ENCODE measurements at regions not wholly inside any gene's neighbourhood (a gene's known extent, or its start where the extent isn't known, plus 50 kb on each side); places are given as distances from the start of the nearest gene placed in this dataset.

DNA sequence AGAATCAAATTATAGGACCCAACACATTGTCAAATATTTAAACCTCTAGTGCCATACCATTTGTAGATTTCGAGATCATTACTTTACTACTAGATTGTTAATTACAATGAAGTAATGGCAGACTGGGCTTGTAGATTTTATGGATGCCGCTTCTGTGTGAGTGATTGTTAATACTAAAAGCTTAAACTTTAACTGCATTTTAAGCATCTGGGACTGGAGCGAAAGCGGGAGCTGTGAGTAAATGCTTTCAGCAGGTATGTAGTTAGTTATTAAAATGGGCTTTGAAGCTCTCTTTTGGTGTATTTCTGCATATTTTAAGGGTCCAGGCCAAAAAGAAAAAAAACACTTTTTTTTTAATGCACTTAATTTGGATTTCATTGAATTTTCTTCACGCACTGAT, 519.3 kb downstream of the MED13L start:
- no peak for DNase-seq

DNA sequence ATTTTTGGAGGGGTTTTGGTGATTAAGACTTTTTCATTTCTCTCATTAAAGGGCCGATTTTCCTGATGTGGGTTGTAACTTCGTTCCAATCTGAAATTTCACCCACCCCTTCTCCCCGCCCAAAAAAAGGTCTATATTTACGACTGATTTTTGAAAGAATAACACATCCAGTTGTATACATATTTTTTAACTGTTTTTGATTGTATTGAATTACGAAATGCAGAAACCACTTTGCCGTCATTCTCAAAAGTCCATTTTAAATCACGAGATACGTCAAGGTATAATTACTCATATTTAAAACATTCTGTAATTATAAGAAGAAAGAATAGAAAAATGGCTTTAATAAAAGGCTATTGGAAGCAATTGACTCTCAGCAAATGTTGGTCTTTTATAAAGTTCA, 520.7 kb downstream of the MED13L start:
- DNase-seq: no peak

- DNase-seq: no peak
Measured at GRCh38 chr12:115756271-115756670, 521.2 kb downstream of the MED13L start.

- DNase-seq: no peak
Measured at GRCh38 chr12:115755725-115756085, 521.8 kb downstream of the MED13L start.

GRCh38 chr12:115755061-115755724, 522.3 kb downstream of the MED13L start:
- DNase-seq: no peak

- DNase-seq: peak; percentile 22
Measured at GRCh38 chr12:115752913-115753726, 524.4 kb downstream of the MED13L start.

DNA sequence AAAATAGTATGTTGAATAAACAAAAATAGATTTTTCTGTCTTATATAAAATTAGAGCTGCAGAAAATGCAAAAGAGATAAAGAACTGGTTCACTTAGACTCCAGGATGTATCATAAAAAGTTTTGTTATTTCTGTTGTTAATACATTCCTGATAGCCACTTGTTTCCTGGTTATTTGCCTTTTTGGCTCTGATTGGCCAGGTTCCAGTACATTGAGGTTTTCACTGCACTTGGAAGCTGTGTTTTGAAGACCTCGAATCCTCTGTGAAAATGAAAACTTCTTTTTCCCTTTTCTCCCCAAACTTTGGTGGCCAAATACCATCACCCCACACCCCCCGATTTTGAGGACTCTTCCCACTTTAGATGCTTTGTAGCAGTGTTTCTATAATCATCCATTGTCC, 525.3 kb downstream of the MED13L start:
- no peak for DNase-seq

- no peak for DNase-seq
Measured at GRCh38 chr12:115750340-115750739, 527.2 kb downstream of the MED13L start.

DNA sequence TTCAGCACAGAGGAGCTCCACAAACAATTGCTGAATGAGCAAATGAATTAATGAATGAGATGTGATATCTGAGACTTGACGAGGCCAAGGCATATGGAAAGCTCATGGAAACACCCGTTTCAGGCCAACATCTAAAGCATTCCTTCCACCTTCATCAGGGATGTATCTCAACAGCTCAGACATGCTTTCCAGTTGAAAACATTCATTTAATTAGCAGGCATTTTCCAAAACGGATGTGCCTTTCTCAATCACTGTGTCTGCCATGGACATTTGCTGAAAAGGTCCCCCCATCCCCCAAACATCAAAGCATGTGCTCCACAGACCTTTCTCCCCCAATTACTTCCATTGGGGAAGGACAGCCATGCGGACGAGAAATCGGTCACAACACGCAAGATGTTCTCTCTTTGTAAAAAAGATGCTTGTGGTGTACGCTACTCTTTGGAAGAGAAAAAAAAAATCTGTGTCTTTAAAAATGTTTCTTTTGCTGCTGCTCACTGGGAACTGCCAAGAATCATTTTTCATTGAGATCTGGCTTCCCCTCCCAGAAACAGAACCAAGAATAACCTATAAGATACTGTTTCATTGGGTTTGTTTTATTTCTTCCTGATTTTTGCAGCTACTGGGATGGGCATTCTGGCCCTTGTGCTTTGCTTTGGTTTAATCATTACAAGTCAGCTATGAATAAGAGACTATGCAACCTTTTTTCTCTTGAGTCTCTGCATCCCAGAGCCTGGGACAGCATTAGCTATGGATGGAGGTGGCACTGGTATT, 528.2 kb downstream of the MED13L start:
- no peak for DNase-seq

DNA sequence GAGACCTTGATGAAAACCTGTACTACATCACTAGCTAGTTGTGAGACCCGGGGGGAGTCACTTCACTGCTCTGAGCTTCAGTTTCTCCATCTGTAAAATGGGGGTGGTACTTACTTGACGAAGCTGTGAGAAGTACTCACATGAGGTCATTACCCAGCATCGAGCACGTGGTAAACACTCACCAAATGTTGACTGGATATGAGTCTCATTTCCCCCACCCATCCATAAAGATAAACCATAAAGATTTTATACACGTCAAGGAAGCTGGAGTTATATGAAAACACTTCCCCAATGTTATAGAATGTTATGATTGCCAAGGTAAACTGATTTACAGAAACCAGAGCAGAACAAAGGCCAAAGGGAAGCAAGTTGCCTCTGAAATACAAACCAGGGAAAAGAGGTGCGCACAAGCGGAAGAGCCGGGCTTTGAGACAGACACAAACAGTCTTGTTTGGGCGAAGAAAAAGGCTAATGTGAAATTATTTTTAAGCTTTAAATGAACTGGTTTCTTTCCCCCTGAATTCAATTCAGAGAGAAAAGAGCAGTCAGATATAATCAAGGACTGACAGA, 536.8 kb downstream of the MED13L start:
- DNase-seq: no peak

GRCh38 chr12:115737895-115738294, 539.6 kb downstream of the MED13L start:
- DNase-seq: no peak

- DNase-seq: no peak
Measured at GRCh38 chr12:115736360-115736759, 541.1 kb downstream of the MED13L start.

- no peak for DNase-seq
Measured at GRCh38 chr12:115730975-115731541, 546.4 kb downstream of the MED13L start.

GRCh38 chr12:115726691-115727090, 550.8 kb downstream of the MED13L start:
- DNase-seq: no peak

- no peak for DNase-seq
Measured at GRCh38 chr12:115722181-115722580, 555.3 kb downstream of the MED13L start.

- DNase-seq: no peak
Measured at GRCh38 chr12:115716551-115716950, 560.9 kb downstream of the MED13L start.

DNA sequence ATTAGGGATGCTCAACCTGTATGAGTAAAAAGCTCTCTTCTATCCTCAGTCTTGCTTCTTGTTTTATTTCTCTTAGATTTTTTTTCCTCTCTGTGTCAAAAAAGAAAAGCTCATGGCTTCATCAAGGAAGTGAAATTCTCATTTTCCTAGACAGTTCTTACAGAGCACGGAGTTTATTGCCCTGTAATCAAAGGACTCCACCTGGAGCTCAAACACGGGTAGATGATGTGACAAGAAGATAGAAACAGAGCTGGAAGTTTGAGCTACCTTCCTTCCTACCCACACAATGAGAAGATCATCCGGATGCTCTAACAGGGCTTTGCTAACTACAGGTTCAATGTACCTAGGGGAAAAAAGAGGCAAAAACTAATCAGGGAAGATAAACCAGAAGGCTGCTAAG, 564.8 kb downstream of the MED13L start:
- DNase-seq: no peak

GRCh38 chr12:115710104-115710564, 567.4 kb downstream of the MED13L start:
- DNase-seq: no peak

DNA sequence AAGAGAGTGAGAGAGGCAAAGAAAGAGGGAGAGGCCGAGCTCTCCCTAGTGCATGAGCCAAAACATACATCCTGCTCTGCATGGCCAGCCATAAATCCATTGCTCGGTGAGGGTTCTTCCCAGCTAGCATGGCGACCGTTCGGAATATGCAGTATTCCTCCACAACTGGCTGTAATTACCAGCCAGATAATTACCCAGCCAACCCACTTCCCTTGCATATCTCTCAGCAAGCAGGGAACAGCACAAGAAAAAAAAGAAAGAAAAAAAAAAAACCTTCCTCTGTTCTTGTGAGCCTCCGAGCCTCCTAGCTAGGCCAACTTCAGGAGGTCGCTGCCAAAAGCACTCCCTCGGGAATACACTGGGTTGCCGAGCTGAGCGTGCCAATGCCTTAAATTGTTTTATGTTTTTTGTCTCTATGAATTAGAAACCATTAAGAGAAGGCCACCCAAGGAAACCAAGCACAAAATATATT, 567.9 kb downstream of the MED13L start:
- DNase-seq: no peak

DNA sequence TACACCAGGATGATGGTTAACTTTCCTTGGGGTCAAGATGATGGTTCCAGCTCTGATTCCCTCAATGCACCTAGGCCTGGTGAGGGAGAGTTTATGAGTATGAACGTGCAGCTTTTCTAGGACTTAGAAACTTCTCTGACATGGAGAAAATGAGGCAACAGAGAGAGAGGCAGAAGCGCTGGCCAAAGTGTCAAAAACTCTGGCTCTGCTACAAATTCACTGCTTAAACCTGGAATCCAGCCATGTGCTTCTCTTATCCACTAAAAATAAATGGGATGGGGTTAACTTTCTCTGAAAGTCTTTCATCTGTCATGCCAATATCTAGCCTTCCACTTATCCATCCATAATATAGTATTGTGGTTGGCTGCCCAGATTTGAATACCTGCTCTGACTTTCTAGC, 568.7 kb downstream of the MED13L start:
- DNase-seq: no peak

DNA sequence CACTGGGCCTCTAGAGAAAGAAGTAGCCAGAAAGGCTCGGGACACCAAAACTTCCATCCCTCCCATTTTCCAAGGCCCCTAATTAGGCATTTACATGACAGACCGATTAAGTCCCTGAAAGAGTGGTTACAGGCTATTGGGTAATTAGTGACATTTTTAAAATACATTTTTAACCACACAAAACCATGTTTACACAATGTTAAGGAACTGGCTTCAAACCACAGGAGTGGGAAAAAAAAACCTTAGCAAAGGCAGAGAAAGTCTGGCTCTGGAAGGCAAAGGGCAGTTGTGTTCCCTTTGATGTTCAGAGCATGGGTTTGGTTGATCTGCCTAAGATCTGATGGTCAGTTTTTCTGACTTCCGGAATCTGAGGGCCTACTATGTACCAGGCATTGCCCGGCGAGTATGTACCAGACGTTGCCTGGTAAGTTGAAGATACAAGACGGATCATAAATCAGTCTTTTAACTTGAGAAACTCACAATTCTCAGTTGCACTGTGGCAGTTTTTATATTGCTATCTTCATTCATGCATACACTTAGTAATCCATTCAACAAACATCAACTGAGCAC, 576.5 kb downstream of the MED13L start:
- DNase-seq: no peak

DNA sequence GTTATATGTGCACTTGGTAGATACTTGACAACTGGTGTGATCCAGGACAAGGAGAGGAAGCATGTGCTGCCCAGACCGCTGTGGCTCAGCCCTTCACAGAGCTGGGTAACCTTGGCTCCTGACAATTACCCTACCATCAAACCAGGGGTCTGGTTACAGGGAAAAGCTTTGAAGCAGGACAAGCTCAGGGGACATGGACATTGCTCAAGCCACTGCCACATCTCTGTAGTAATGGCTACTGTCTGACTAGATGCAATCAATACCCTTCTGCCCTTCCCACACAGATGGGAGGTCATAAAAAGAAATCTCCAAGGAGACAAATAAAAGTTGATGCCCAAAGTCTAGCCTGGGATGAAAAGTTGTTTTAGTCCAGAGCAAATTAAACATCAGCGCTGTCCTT, 577.4 kb downstream of the MED13L start:
- DNase-seq: no peak

- no peak for DNase-seq
Measured at GRCh38 chr12:115698257-115698656, 579.2 kb downstream of the MED13L start.

All from SHP77 treated with DMSO at 0.1 percent for 48 hours (cell line).